Astrocyte (in vitro differentiated cells and primary cell): ENCODE measurements at regions not wholly inside any gene's neighbourhood (a gene's known extent, or its start where the extent isn't known, plus 50 kb on each side); places are given as distances from the start of the nearest gene placed in this dataset.

Source experiments
- DNase-seq: peaks from one replicate; pipeline ENCODE4 v3.0.0-alpha.2; 2010; ENCODE audit warnings: low read depth
- FAIRE-seq: peaks from 2 replicates; lab custom pipeline; 2011; peaks lifted over from hg19 to GRCh38; lab: Jason Lieb, UNC
- H2AFZ ChIP-seq: 2 replicates; pipeline ENCODE4 v1.6.0; 2012; ENCODE audit warnings: low read depth, low read length, inconsistent platforms
- H3K27ac ChIP-seq: 2 replicates; pipeline ENCODE4 v1.5.1; 2011; ENCODE audit warnings: low read depth, low read length, inconsistent platforms
- H3K27me3 ChIP-seq: 2 replicates; pipeline ENCODE4 v1.6.0; 2011; ENCODE audit warnings: low read length, inconsistent platforms; ENCODE audit not compliant: insufficient read depth
- H3K36me3 ChIP-seq: 2 replicates; pipeline ENCODE4 v1.5.1; 2011; ENCODE audit warnings: low read length, inconsistent platforms; ENCODE audit not compliant: insufficient read depth
- H3K4me1 ChIP-seq: 2 replicates; pipeline ENCODE4 v1.5.1; 2011; ENCODE audit warnings: low read length, inconsistent platforms; ENCODE audit not compliant: insufficient read depth
- H3K4me2 ChIP-seq: 2 replicates; pipeline ENCODE4 v1.6.0; 2012; ENCODE audit warnings: low read length, inconsistent platforms
- H3K4me3 ChIP-seq: 2 replicates; pipeline ENCODE4 v1.5.1; 2011; ENCODE audit warnings: low read depth, mild to moderate bottlenecking, low read length, inconsistent platforms; ENCODE audit not compliant: insufficient read depth
- H3K79me2 ChIP-seq: 2 replicates; pipeline ENCODE4 v1.6.0; 2012; ENCODE audit warnings: mild to moderate bottlenecking, low read length, inconsistent platforms; ENCODE audit not compliant: insufficient read depth
- H3K9ac ChIP-seq: 2 replicates; pipeline ENCODE4 v1.6.0; 2012; ENCODE audit warnings: mild to moderate bottlenecking, low read length, inconsistent platforms
- H3K9me3 ChIP-seq: 2 replicates; pipeline ENCODE4 v1.5.1; 2012; ENCODE audit warnings: low read depth, mild to moderate bottlenecking, low read length, inconsistent platforms; ENCODE audit not compliant: insufficient read depth
- H4K20me1 ChIP-seq: 2 replicates; pipeline ENCODE4 v1.6.0; 2012; ENCODE audit warnings: low read length, inconsistent platforms; ENCODE audit not compliant: insufficient read depth
- H3K27ac Mint-ChIP-seq: one replicate; pipeline ENCODE4 v1.8.0; 2021; ENCODE audit warnings: mild to moderate bottlenecking, mixed read lengths; ENCODE audit not compliant: unreplicated experiment
- H3K27me3 Mint-ChIP-seq: one replicate; pipeline ENCODE4 v1.8.0; 2021; ENCODE audit warnings: low read depth, mixed read lengths; ENCODE audit not compliant: unreplicated experiment
- H3K36me3 Mint-ChIP-seq: one replicate; pipeline ENCODE4 v1.8.0; 2021; ENCODE audit warnings: low read depth, mixed read lengths; ENCODE audit not compliant: unreplicated experiment
- H3K4me1 Mint-ChIP-seq: one replicate; pipeline ENCODE4 v1.8.0; 2021; ENCODE audit warnings: low read depth, mixed read lengths; ENCODE audit not compliant: unreplicated experiment
- H3K4me3 Mint-ChIP-seq: one replicate; pipeline ENCODE4 v1.8.0; 2021; ENCODE audit warnings: mild to moderate bottlenecking, moderate library complexity, mixed read lengths; ENCODE audit not compliant: unreplicated experiment
- H3K9me3 Mint-ChIP-seq: one replicate; pipeline ENCODE4 v1.8.0; 2021; ENCODE audit warnings: mild to moderate bottlenecking, mixed read lengths; ENCODE audit not compliant: unreplicated experiment
- CTCF ChIP-seq: IDR thresholded peaks from 2 replicates; pipeline ENCODE4 v1.5.1; 2011; ENCODE audit warnings: low read depth, mild to moderate bottlenecking, inconsistent platforms, low read length, moderate library complexity; ENCODE audit not compliant: insufficient read depth
- EZH2 ChIP-seq: IDR thresholded peaks from 2 replicates; pipeline ENCODE4 v1.6.1; 2012; ENCODE audit warnings: mild to moderate bottlenecking, low read length, inconsistent platforms; ENCODE audit not compliant: insufficient read depth

- Histone ChIP-seq H3K4me1 (no peaks in the 10 kb centered on the region), H3K36me3 (no peaks in the 10 kb centered on the region), H3K9me3 (peaks cover 8% of the 10 kb centered on the region), H3K27ac (no peak overlapping the region), H2AFZ (no peak overlapping the region), H3K9ac (no peak overlapping the region), H3K27me3 (no peaks in the 10 kb centered on the region), H3K4me2 (no peak overlapping the region), H3K4me3 (no peak overlapping the region), H4K20me1 (no peaks in the 10 kb centered on the region), H3K79me2 (no peaks in the 10 kb centered on the region)
- Mint-ChIP-seq H3K4me3 (no peak overlapping the region), H3K27me3 (peaks cover 46% of the 10 kb centered on the region), H3K9me3 (peaks cover 12% of the 10 kb centered on the region), H3K27ac (no peak overlapping the region), H3K4me1 (no peaks in the 10 kb centered on the region), H3K36me3 (no peaks in the 10 kb centered on the region)
- no peak for FAIRE-seq
- no peak for DNase-seq
- TF ChIP-seq EZH2 (no peak), CTCF (no peak)
These were observed 256.9 kb downstream of the NDUFA10 start for GRCh38 chr2:239768031-239768790.

GRCh38 chr2:239767021-239767905 is 257.9 kb downstream of the NDUFA10 start:
- Mint-ChIP-seq H3K4me3 (no peak overlapping the region), H3K36me3 (no peaks in the 10 kb centered on the region), H3K27me3 (peaks cover 49% of the 10 kb centered on the region), H3K9me3 (peaks cover 14% of the 10 kb centered on the region), H3K4me1 (no peaks in the 10 kb centered on the region), H3K27ac (no peak overlapping the region)
- Histone ChIP-seq H3K79me2 (no peaks in the 10 kb centered on the region), H2AFZ (no peak overlapping the region), H3K27ac (no peak overlapping the region), H3K9ac (no peak overlapping the region), H4K20me1 (no peaks in the 10 kb centered on the region), H3K36me3 (no peaks in the 10 kb centered on the region), H3K27me3 (no peaks in the 10 kb centered on the region), H3K4me1 (no peaks in the 10 kb centered on the region), H3K4me3 (no peak overlapping the region), H3K9me3 (peaks cover 4% of the 10 kb centered on the region), H3K4me2 (no peak overlapping the region)
- DNase-seq = no peak
- FAIRE-seq = no peak
- TF ChIP-seq EZH2 (no peak), CTCF (no peak)
